ENCODE measurements at regions not wholly inside any gene's neighbourhood (a gene's known extent, or its start where the extent isn't known, plus 50 kb on each side); places are given as distances from the start of the nearest gene placed in this dataset.
"Not testable (repeated sequence)": the region's sequence is repeated elsewhere in the genome, so short reads cannot be mapped to it uniquely, and the experiment has no call there.

DNA sequence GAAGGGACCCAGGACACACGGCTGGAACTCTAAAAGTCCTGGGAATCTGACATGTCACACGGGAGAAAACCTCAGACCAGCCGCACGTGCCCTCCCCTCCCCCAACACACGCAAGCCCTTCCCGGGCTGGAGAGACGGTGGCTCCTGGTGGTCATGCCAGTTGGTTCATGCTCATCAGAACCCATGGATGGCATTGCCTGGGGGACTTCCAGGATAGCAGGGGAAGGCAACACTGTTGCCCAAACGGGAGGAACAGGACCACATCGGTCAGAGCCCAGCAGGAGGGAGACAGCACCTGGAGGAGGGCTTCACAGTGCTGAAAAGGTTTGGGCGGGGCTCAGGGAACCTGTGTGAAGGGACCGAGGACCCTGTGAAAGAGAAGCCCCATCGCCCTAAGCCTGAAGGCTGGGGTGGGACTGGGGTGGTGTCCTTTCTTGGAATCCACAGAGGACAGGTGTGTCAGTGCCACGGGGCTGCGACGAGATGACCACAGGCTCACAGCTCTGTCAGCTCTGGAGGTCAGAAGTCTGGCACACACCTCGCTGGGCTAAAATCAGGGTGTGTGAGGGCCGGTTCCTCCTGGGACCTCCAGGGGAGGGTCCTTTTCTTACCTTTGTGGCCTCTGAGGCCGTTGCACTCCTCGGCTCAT is 151.7 kb upstream of the ZNF469 start:
- DNase-seq = not testable (repeated sequence)

DNA sequence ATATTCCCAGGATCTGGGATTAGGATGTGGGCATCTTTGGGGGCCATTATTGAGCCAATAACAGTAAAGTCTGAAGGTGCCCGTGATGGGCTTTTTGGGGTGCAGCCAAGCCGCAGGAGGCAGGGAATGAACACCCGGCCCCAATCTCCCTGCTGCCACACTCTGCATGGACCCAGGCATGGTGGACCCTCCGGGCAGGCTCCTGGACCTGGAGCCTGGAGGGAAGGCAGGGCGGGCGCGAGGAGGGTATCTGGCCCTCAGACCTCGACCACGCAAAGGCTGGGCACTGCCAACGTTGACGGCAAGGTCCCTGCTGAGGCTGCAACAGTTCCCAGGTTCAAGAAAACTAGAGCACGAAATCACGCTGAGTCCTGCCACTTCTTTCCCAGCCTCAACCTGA is 150.9 kb upstream of the ZNF469 start:
- DNase-seq = not testable (repeated sequence)

DNA sequence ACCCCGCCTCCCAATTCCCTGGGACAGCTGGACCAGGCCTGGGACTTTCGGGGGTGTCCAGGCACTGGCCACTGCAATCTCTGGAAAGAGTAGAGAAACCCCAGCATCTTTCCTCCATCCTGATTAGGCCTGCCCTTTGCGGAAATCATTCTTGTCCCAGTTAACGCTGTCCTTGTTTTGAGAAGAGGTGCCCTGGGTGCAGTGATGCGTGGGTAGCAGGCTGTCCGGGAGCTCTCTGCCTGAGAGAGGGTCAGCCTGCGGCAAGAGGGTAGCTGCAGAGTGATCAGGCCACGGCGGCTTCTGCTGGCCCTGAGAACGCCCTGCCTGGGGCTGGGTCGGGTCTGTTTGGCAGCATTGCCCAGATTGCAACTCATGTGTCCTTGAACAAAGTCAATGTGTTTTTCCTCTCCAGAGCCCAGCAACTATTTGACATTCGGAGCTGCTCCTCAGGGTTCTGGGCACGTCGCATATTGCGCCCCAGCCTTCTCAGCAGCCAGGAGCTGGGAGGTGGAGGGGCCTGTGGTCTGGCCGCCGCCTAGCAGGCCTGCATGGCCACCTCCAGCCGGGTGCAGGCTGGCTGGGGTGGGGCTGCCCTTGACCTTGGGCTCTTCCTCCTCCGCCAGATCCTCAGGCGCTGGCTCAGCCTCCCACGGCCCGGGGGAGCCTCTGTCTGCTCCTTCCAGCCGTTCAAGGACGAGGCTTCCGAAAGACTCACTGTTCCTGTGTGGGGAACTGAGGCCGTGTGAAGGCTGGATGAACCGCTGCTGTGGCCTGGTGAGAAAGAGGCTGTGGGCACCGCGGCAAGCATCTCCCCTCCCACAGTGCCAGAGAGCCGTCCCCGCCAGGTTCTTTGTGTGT is 150.1 kb upstream of the ZNF469 start:
- DNase-seq = not testable (repeated sequence)

DNA sequence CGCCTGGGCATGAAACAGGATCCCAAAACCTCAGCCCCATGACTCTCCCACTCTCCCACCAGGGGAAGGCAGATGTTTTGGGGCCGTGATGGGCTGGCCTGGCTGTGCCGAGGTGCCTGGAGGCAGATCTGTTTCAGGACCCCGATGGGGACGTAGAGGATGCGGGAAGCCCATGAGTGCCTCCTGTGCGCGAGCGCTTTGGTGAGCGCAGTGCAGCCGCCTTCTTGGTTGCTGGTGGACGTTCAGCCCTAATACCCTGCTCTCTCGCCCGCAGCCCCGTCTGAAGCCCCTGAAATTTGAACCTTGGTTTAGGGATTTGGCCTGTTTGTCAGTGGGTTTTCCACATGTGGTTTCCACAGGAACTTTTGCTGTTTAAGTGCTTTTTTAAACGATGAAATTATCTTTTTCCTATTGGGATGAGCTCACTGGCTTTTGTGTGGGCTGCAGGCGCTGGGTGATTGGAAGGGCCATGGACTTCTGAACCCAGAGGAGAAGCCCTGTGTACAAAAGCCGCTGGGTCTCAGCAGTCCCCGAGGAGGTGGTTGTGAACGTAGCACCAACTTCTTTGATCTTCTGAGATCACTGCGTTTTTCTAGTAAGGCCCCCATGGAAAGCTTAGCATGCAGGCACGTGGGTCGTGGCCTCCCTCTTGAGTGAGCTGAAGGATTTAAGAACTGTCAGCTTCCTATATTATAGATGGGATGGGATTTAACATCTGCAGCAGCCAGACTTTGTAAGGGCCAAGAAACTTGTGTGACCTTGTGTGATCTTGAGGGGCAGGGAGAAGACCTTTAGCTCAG is 148.9 kb upstream of the ZNF469 start:
- DNase-seq = not testable (repeated sequence)

DNA sequence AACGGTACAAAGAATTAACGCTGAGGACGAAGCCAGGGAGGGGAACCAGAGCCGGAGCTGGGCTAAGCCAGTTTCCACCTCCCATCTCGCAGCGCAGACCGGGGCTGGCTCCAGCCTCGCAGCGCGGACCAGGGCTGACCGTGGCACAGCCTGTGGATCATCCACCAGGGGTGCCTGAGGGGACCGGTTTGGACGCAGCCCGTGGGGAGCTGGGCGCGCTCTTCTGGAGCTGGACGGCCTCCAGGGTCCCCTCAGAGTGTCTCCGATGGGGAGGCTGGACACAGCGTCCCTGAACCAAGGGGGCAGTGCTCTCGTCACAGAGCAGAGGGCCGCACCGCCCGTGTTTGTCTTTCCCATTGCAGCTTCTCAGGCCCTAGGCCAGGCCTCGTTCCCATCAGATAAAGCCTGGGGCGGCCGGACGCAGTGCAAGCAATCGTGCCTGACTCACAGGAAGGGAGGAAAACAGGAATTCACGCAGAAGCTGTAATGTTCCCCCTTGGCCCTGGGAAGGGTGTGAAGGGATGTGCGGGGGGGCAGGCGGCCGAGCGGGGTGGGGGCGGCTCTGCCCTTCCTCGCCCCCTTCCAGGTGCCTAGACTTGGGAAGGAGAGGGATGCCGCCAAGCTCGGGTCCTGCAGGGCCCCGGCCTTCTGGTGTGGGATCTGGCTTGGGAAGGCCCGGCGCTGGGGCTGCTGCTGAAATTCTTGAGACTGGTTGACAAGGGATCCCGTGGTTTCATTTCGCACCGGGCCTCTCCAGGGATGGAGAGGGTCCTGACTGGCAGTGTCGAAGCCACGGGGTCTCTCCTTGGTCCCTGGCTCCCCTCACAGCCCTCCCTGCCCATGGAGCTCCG is 148.1 kb upstream of the ZNF469 start:
- not testable (repeated sequence) for DNase-seq

DNA sequence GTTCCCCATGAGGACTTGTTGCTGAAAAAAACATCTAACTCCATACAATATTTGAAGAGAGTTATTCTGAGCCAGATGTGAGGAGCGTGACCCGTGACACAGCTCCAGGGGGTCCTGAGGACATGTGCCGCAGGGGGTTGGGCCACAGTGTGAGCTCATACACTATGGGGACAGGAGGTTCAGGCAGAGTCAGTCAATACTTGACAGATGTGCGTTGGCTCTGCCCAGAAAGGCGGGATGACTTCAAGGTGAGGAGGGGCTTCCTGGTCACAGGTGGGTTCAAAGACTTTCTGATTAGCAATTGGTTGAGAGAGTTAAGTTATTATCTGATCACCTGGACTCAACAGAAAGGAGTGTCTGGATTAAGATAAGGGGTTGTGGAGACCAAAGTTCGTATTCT is 147.1 kb upstream of the ZNF469 start:
- DNase-seq = not testable (repeated sequence)

DNA sequence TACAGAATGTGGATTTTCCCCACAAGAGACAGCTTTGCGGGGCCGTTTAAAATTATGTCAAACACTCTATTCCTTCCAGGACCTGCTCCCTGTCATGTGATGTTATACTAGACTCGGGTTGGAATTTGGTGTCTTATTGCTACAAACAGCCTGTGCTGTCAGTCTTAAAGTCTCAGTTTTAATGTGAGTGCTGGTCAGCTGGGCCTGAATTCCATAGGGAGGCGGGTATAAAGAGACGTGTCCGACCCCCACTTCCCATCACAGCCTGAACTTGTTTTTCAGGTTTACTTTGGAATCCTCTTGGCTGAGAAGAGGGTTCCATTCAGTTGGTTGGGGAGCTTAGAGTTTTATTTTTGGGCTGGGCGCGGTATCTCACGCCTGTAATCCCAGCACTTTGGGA is 146.5 kb upstream of the ZNF469 start:
- DNase-seq = peak; percentile 50

DNA sequence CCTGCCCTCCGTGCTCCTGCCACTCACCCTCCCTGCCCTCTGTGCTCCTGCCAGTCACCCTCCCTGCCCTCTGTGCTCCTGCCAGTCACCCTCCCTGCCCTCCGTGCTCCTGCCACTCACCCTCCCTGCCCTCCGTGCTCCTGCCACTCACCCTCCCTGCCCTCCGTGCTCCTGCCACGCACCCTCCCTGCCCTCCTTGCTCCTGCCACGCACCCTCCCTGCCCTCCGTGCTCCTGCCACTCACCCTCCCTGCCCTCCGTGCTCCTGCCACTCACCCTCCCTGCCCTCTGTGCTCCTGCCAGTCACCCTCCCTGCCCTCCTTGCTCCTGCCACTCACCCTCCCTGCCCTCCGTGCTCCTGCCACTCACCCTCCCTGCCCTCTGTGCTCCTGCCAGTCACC is 145.4 kb upstream of the ZNF469 start:
- not testable (repeated sequence) for DNase-seq

DNA sequence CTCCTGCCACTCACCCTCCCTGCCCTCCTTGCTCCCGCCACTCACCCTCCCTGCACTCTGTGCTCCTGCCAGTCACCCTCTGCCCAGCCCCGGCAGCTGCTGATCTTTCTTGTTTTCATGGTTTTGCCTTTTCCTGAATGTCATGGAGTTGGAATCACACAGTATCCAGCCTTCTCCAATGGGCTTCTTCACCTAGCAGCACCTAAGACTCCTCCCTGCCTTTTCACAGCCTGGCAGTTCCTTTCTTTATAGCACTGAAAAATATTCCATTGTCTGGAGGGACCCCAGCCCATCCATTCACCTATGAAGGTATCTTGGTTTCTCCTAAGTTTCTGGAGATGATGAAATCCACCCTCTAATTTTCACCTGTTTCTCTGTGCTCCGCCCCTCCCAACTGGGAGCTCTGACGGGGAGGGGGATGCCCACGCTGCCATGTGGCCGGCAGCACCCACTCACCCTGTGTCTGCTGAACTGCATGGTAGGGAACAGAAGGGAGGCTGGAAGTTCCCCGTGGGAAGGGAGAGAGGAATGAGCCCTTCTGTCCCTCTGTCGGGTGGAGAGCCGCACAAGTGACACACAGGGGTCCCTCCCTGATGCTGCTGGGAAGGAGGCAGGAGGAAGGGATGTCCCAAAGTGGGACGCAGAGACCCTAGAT is 144.9 kb upstream of the ZNF469 start:
- DNase-seq = not testable (repeated sequence)

DNA sequence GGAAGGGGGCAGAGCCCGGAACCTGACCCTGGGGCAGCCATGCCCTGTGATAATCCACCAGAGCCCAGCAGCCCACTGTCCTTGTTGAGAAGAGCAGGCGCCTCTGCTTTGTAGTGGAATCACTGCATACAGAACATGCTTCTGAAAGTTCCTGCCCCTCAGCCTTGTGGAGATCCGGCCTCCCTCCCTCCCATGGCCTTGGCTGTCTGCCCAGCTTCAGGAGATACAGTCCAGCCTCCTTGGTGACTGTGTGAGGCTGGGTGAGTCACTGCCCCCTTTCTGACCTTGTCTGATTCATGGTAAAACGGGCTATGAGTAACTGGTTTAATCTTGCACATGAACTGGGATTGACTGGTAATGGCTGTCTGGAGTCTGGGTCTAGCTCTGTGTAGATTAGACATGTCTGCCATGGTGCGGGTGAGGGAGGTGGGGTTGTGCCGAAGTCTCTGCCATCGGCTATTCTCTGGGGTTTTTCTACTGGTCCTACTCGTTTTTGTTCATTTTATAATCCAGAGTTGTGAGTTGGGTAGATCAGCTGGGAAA is 144.0 kb upstream of the ZNF469 start:
- peak; percentile 58 for DNase-seq

DNA sequence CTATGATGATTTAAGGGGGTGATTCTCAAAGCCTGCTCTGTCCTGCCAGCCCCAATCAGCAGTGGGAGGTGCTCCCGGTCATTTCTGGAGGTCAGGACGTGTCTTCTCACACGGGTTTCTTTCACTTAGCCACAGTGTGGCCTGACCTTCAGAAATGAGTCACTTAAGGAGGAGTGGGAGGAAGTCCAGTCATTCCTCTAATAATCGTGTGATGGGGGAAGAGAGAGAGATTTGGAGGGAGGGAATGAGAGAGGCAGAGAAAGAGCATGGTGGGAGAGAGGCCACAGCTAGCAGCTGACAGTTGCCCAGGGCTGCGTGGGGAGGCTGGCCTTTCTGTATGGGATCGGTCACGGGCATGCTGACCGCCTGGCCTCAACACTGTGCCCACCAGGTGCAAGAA is 142.6 kb upstream of the ZNF469 start:
- not testable (repeated sequence) for DNase-seq

DNA sequence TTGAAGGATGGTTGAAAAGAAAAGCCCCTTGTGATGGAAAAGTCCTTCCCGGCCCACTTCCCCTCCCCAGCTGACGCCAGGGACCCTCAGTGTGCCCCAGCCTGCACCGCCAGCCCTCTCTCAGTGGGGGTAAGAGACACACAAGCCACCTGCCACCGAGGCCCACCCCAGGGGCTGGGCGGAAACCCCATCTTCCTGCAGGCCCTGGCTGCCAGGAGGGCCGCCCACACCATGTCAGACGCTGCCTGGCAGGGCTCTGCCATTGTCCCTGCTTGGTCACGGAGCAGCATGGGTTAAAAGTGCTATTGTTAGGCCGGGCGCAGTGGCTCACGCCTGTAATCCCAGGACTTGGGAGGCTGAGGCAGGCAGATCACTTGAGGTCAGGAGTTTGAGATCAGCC is 142.0 kb upstream of the ZNF469 start:
- DNase-seq = not testable (repeated sequence)

DNA sequence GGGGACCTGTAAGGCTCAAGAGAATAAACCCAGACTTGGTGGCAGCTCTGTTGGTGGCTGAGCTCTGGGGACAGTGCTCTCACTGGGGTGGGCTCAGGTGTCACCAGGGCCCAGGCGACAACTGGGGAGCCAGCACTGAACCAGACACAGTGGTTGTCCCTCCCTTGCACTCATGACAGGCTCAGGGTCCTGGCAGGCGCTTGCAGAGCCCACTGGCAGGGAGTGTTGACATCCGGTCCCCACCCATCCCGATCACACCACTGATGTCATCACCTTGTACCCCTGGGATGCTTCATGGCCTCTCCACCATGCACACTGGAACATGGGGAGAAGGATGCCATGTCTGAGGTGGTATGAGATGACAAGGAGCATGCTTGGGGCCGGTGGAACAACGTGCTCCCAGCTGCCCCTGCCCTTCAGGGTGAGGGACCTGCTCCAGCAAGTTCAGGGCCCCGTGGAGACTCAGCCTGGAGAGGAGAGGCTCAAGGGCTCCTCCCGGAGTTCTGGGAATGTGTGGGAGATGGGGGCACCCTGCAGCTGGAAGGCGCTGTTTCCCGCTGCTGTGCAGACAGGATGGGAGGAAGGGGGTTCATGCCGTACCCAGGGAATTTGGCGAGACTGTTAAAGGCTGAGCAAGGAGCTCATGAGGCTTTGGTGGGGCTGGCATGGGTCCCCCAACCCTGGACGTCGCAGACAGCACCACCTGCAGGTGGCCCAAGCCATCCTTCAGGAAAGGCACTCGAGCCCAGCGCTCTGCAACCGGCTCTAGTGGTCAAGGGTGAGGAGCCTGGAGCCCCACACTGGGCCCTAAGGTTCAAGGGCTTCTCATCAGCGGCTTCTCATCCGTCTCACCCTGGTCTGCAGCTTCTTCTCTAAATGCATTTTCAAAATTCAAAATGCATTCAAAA is 141.1 kb upstream of the ZNF469 start:
- not testable (repeated sequence) for DNase-seq

DNA sequence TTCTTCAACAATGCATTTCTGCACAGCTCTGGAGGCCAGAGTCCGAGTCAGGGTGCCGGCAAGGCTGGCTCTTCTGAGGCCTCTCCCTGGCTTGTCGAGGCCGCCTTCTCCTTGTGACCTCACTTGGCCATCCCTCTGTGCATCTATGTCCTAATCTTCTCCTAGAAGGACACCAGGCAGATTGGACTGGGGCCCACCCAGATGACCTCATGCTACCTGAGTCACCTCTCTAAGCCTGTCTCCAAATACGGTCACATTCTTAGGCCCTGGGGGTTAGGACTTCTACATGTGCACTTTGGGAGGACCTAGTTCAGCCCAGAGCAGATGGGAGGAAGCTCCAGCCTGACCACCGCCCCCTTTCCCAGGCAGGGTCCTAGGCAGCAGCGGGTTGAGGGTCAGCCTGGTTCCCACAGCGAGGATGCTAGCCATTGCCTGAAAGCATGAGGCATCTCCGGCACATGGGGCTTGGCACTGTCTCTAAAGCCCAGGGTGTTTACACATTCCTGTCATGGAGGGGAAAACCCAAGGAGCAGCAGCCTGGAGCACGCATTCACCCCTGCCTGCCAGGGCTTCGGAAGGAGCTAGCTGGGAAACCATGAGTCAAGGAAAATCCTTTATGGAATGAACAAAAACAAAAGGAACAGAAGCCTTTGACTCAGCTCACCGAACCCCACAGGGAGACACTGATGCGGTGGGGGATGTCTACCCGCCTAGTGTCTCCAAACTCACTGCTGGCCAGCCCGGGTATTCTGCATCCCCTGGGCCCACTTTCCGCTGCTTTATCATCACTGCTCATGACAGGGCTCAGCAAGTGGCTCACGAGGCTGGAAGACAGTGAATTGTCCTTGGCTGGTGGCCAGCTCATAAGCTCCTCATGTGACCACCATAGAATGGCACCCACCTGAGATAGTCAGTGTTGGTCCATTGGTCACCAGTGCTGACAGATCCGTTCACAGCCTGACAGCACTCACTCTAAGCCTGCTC is 140.2 kb upstream of the ZNF469 start:
- not testable (repeated sequence) for DNase-seq

DNA sequence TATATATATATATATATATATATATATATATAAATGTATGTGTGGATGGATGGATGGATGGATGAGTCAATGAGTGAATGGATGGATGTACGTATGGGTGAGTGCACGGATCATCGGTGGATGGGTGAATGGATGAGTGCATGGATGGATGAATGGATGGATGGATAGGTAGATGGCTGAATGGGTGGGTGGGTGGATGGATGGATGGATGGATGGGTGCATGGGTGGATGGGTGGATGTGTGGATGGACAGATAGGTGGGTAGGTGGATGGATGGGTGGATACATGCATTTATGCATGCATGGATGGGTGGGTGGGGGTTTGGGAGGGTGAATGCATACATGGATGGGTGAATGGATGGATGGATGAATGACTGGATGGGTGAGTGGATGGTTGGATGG is 138.8 kb upstream of the ZNF469 start:
- DNase-seq = not testable (repeated sequence)

DNA sequence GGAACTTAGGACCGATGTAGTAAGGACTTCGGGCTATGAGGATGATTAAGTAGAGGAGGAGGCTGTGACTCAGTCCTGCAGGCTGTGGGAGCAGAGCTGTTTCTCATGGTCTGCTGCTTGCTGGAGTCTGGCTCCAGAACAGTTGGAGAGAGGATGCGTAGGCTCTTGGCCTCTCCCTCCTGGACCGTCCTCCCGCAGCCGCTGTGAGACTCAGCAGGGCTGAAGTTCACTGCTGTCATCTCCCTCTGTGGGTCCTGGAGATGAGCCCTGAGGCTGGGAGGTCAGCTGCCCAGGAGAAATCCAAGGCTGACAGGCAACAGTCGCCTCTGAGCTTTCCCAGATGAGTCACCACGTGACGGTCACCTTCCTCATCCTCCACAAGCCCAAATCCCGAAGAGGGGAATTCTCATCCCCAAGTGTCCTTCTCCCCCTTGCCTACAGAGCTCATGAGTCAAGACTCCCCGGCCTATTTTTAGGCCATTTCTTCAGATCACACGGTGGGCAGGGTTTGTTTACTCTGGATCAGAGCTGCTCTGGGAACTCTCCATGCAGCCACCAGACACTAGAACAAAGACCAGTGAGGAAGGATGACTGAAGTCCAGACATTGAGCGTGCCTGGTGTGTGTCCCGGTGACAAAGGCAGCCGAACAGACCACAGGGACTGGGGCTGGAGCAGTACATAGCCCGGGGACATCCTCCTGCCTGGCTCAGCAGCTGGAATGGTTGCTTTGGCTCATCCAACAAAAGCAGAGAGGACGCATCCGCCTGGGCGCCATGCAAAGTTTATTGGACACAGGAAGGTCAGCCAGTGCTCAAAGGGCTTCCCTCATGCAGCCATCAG is 137.3 kb upstream of the ZNF469 start:
- not testable (repeated sequence) for DNase-seq

DNA sequence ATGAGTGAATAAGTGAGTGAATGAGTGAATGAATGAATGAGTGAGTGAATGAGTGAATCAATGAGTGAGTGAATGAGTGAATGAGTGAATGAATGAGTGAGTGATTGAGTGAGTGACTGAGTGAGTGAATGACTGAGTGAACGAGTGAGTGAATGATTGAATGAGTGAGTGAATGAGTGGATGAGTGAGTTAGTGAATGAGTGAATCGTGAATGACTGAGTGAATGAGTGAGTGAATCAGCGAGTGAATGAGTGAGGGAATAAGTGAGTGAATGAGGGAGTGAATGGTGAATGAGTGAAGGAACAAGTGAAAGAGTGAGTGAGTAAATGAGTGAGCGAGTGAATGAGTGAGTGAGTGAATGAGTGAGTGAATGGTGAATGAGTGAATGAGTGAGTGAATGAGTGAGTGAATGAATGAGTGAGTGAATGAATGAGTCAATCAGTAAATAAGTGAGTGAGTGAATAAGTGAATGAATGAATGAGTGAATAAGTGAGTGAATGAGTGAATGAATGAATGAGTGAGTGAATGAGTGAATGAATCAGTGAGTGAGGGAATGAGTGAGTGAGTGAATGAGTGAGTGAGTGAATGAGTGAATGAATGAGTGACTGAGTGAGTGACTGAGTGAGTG is 135.7 kb upstream of the ZNF469 start:
- DNase-seq = not testable (repeated sequence)

DNA sequence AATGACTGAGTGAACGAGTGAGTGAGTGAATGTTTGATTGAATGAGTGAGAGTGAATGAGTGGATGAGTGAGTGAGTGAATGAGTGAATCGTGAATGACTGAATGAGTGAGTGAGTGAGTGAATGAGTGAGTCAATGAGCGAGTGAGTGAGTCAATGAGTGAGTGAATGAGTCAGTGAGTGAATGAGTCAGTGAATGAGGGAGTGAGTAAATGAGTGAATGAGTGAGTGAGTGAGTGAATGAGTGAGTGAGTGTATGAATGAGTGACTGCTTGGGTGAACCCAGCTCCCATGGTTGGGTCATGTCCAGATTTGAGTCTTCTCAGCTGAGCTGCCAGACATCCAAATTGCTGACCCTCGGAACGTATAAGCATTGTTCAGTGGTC is 135.2 kb upstream of the ZNF469 start:
- DNase-seq = peak; percentile 55
